ENCODE measurements at regions not wholly inside any gene's neighbourhood (a gene's known extent, or its start where the extent isn't known, plus 50 kb on each side); places are given as distances from the start of the nearest gene placed in this dataset.

DNA sequence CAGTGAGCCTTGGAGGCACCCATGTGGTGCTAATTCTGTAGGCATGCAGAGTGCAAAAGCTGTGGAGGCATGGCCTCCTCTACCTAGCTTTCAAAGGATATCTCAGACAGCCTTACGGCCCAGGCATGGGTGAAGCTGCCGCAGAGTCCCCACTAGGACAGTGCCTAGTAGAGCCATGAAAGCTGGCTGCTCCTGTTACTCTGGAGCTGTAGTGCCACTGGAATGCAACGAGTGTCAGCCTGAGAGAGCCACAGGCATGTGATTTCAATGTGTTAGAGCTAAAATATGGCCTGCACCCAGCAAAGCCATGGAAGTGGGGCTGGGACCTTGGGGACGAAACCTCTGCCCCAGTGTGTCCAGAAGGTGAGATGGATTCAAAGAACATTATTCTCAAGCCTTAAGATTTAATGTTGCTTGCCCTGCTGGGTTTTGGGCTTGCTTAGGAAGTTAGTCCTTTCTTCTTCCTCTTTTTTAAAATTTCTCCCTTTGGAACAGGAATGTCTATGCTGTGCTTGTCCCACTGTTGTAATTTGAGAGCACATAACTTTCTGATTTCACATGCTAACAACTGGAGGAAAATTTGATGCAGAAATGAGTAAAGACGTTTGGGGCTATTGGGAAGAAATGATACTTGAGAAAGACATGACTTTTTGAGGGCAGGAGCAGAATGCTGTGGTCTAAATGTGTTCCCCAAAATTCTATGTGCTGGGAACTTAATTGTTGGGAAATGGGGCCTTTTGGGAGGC, 298.4 kb downstream of the PSAT1 start:
- WGBS (ENCODE audit: insufficient coverage, low lambda C conversion rate), result 100% methylated on average over 1 of the region's 5 CpGs
- H3K4me1 ChIP-seq (ENCODE audit: control insufficient read depth, insufficient read depth, low read length), result no peaks in the 10 kb centered on the region
- no peak overlapping the region for H3K4me3 ChIP-seq (ENCODE audit: low read length)
- H3K9me3 ChIP-seq (ENCODE audit: control insufficient read depth, low read depth, low read length), result no peaks in the 10 kb centered on the region
- no peak overlapping the region for H3K27ac ChIP-seq (ENCODE audit: low read length)
- H3K27me3 ChIP-seq (ENCODE audit: control insufficient read depth, insufficient read depth, low read length), result no peaks in the 10 kb centered on the region
- no peak for DNase-seq
- H3K36me3 ChIP-seq (ENCODE audit: control insufficient read depth, insufficient read depth, low read length), result no peaks in the 10 kb centered on the region

DNA sequence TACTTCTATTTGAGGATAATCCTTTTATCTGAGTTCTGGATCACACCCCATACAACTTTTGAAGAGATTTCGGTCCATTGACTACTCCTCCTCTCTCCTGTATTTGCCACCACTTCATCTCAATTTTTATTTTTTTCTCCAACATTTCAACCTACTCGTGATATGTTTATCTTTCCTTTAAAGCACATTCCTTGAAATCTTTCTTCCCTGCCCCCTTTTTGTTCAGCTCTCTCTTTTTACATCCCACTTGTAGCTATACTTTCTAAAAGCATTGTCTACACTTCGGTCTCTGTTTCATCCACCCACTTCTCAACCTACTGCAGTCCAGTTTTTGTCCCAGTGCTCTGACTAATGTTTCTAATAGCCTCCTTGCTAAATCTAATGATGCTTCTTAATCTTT, 299.4 kb downstream of the PSAT1 start:
- H3K4me1 ChIP-seq (ENCODE audit: control insufficient read depth, insufficient read depth, low read length), result no peaks in the 10 kb centered on the region
- no peaks in the 10 kb centered on the region for H3K27me3 ChIP-seq (ENCODE audit: control insufficient read depth, insufficient read depth, low read length)
- H3K27ac ChIP-seq (ENCODE audit: low read length), result no peak overlapping the region
- H3K9me3 ChIP-seq (ENCODE audit: control insufficient read depth, low read depth, low read length), result no peaks in the 10 kb centered on the region
- no peak overlapping the region for H3K4me3 ChIP-seq (ENCODE audit: low read length)
- no peaks in the 10 kb centered on the region for H3K36me3 ChIP-seq (ENCODE audit: control insufficient read depth, insufficient read depth, low read length)
- 36% methylated on average over 1 of the region's 3 CpGs for WGBS (ENCODE audit: insufficient coverage, low lambda C conversion rate)
- no peak for DNase-seq

DNA sequence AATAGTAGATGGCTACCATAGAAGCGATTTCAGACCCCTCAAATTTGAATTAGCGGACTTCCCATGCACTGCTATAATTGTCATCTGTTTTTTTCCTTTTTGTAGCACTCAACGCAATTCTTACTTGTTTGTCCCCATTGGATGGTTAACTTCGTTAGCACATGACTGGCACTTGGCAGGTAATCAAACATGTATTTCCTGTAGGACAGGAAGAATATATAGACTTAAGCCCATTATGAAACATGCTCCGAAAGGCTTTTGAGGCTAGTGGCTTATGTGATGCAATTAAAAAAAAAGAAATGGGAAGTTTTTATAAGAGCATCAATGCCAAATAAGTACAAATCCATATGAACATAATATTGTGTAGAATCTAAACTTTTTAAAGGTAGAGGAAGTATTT, 301.2 kb downstream of the PSAT1 start:
- H3K4me3 ChIP-seq (ENCODE audit: low read length), result no peak overlapping the region
- H3K27me3 ChIP-seq (ENCODE audit: control insufficient read depth, insufficient read depth, low read length), result no peaks in the 10 kb centered on the region
- WGBS (ENCODE audit: insufficient coverage, low lambda C conversion rate), result 69% methylated on average over 2 of the region's 5 CpGs
- DNase-seq, result no peak
- H3K27ac ChIP-seq (ENCODE audit: low read length), result no peak overlapping the region
- no peaks in the 10 kb centered on the region for H3K4me1 ChIP-seq (ENCODE audit: control insufficient read depth, insufficient read depth, low read length)
- no peaks in the 10 kb centered on the region for H3K9me3 ChIP-seq (ENCODE audit: control insufficient read depth, low read depth, low read length)
- no peaks in the 10 kb centered on the region for H3K36me3 ChIP-seq (ENCODE audit: control insufficient read depth, insufficient read depth, low read length)

DNA sequence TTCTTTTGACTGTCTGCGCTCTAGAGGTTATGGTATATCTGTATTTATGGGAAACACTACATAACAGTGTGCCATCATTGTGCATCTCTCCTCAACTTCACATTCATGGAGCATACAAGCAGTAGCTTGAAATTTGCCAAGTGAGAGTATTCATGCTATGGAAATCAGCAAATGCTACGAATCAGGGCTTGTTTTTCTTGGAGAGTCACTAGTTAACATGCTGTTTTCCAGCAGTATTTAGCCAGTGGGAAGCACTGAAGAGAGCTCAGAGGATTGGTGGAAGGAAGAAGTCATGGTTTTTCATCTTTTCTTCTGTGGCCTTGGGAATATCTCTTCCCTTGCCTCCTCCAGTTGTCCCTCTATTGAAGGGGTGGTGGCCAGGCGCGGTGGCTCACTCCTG, 303.0 kb downstream of the PSAT1 start:
- Histone ChIP-seq H3K36me3 (ENCODE audit: control insufficient read depth, insufficient read depth, low read length) (no peaks in the 10 kb centered on the region), H3K4me1 (ENCODE audit: control insufficient read depth, insufficient read depth, low read length) (no peaks in the 10 kb centered on the region), H3K4me3 (ENCODE audit: low read length) (no peak overlapping the region), H3K9me3 (ENCODE audit: control insufficient read depth, low read depth, low read length) (no peaks in the 10 kb centered on the region), H3K27me3 (ENCODE audit: control insufficient read depth, insufficient read depth, low read length) (no peaks in the 10 kb centered on the region), H3K27ac (ENCODE audit: low read length) (no peak overlapping the region)
- WGBS (ENCODE audit: insufficient coverage, low lambda C conversion rate), result no CpG with 5 or more reads among the region's 4 CpGs
- no peak for DNase-seq

DNA sequence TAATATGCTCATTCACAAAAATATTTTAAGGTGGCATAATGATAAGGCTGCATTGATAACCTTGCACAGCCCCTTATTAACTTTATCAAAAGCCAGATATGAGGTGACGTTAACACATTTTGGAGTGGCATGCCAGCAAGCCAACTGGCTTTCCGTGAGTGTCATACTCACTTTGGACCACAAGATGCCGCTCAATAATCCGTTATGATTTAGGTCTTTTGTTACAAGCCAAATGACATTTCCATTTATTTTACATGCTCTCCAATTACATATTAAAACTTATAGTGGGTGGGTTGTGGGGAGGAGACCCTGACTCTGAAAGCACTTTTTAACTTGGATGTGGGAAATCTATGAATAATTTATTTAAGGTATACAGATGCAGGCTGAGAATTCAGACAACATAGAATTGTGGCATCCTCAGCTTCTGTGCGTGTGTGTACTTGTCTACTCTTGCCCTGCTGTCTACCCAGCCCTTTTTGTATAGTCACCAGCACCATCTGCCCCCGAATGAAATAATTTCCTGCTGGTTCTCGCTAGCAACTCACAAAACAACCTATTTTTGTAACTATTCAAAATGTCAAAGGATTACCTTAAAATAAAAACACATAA, 305.1 kb downstream of the PSAT1 start:
- WGBS (ENCODE audit: insufficient coverage, low lambda C conversion rate), result 50% methylated on average over 2 of the region's 7 CpGs
- Histone ChIP-seq H3K9me3 (ENCODE audit: control insufficient read depth, low read depth, low read length) (no peaks in the 10 kb centered on the region), H3K36me3 (ENCODE audit: control insufficient read depth, insufficient read depth, low read length) (no peaks in the 10 kb centered on the region), H3K27me3 (ENCODE audit: control insufficient read depth, insufficient read depth, low read length) (no peaks in the 10 kb centered on the region), H3K4me1 (ENCODE audit: control insufficient read depth, insufficient read depth, low read length) (no peaks in the 10 kb centered on the region), H3K4me3 (ENCODE audit: low read length) (no peak overlapping the region), H3K27ac (ENCODE audit: low read length) (no peak overlapping the region)
- no peak for DNase-seq

DNA sequence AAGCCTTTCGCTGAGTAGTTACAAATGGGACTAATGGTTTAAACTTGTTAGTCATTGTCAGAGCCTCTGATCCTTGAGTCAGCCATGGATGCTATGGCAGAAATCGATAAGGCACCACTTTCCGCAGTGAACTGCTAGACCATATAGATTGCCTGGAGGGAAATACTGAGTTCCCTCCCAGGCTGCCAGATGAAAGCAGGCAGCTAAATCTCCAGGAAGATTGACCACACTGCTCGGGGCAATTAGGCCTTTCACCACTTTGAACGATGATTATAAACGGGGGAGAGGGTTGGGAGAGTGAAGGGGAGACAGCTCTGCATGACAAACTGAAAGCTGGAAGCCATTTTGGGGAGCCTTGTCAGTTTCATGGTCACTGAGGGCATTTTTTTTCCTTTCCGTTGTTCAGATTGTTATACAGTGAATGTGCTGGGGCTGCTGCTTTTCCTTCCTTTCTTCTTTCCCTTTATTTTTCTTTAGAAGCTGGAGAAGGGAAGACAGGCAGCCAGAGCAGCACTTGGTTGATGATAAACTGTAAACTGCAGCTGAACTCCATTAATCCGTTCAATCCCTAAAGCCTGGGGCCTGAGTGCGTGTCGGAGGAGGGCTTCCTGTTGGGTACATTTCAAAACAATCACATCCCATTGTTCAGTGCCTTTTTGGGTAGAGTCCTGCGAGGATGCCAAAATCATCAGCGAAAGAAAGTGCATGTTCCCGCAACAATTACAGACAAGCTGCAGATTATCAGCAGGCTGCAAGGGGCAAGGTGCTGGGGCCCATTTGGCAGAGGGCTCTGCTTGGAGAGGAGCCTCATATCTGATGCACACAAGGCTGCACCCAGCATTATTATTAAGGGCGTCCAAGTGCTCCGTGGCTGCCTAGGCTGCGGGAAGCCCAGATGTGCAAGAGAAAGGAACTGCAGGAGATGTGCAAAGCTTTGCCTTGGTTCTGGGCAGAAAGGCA, 308.4 kb downstream of the PSAT1 start:
- Histone ChIP-seq H3K36me3 (ENCODE audit: control insufficient read depth, insufficient read depth, low read length) (no peaks in the 10 kb centered on the region), H3K4me1 (ENCODE audit: control insufficient read depth, insufficient read depth, low read length) (no peaks in the 10 kb centered on the region), H3K4me3 (ENCODE audit: low read length) (no peak overlapping the region), H3K27me3 (ENCODE audit: control insufficient read depth, insufficient read depth, low read length) (no peaks in the 10 kb centered on the region), H3K9me3 (ENCODE audit: control insufficient read depth, low read depth, low read length) (no peaks in the 10 kb centered on the region), H3K27ac (ENCODE audit: low read length) (no peak overlapping the region)
- DNase-seq, result peak in 1 of 2 donors; percentile 10
- whole genome bisulfite sequencing (ENCODE audit: insufficient coverage, low lambda C conversion rate), result 14% methylated on average over 2 of the region's 16 CpGs

DNA sequence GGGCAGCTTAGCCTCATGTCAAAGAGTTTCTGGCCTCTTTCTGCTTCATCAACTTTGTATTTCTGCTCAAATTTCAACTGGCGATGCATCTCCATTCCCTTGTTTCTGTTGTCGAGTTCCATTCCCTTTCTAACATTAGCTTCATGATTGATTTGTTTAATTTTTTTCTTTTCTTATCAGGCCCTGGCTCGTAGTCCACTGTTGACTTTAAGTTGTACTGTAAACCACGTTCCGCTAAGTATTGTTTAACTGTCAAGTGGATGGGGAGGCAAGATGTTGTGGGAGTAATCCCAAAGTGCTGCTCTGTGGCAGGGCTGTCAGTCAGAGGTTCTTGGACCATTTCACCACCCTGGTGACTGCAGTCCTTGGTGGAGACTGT, 309.1 kb downstream of the PSAT1 start:
- H3K36me3 ChIP-seq (ENCODE audit: control insufficient read depth, insufficient read depth, low read length), result no peaks in the 10 kb centered on the region
- H3K4me3 ChIP-seq (ENCODE audit: low read length), result no peak overlapping the region
- H3K4me1 ChIP-seq (ENCODE audit: control insufficient read depth, insufficient read depth, low read length), result no peaks in the 10 kb centered on the region
- H3K27ac ChIP-seq (ENCODE audit: low read length), result no peak overlapping the region
- 32% methylated on average over 2 of the region's 5 CpGs for WGBS (ENCODE audit: insufficient coverage, low lambda C conversion rate)
- H3K27me3 ChIP-seq (ENCODE audit: control insufficient read depth, insufficient read depth, low read length), result no peaks in the 10 kb centered on the region
- DNase-seq, result no peak
- H3K9me3 ChIP-seq (ENCODE audit: control insufficient read depth, low read depth, low read length), result no peaks in the 10 kb centered on the region

DNA sequence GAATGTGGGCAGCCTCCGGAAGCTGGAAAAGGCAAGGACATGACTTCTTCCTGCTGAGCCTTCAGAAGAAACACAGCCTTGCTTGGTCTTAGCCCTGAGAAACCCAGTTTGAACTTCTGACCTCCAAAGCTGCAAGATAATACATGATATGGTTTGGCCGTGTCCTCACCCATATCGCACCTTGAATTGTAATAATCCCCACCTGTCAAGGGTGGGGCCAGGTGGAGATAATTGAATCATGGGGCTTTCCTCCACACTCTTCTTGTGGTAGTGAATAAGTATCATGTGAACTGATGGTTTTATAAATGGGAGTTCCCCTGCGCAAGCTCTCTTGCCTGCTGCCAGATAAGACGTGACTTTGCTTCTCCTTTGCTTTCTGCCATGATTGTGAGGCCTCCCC, 310.9 kb downstream of the PSAT1 start:
- Histone ChIP-seq H3K27me3 (ENCODE audit: control insufficient read depth, insufficient read depth, low read length) (no peaks in the 10 kb centered on the region), H3K4me3 (ENCODE audit: low read length) (no peak overlapping the region), H3K27ac (ENCODE audit: low read length) (no peak overlapping the region), H3K4me1 (ENCODE audit: control insufficient read depth, insufficient read depth, low read length) (no peaks in the 10 kb centered on the region), H3K9me3 (ENCODE audit: control insufficient read depth, low read depth, low read length) (no peaks in the 10 kb centered on the region), H3K36me3 (ENCODE audit: control insufficient read depth, insufficient read depth, low read length) (no peaks in the 10 kb centered on the region)
- no CpG with 5 or more reads among the region's 5 CpGs for WGBS (ENCODE audit: insufficient coverage, low lambda C conversion rate)
- no peak for DNase-seq

DNA sequence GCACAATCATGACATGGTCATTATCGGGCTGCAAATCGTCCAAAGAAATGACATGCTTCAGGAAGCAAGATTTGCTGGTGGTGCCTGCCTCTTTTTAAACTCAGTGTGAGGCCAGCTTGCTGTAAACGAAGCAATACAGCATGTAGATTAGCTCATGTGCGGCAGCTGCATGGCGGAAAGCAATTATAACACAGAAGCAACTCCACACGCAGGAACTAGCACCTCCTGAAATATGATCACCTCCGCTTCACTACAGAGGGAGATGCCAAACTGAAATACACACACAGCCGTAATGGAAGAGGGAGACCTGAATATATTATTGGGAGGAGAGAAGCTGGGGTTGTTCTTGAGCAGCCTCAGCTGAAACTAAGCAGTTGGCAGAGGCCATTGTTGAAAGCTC, 312.5 kb downstream of the PSAT1 start:
- no peak for DNase-seq
- Histone ChIP-seq H3K4me3 (ENCODE audit: low read length) (no peak overlapping the region), H3K9me3 (ENCODE audit: control insufficient read depth, low read depth, low read length) (no peaks in the 10 kb centered on the region), H3K27ac (ENCODE audit: low read length) (no peak overlapping the region), H3K4me1 (ENCODE audit: control insufficient read depth, insufficient read depth, low read length) (no peaks in the 10 kb centered on the region), H3K27me3 (ENCODE audit: control insufficient read depth, insufficient read depth, low read length) (no peaks in the 10 kb centered on the region), H3K36me3 (ENCODE audit: control insufficient read depth, insufficient read depth, low read length) (no peaks in the 10 kb centered on the region)
- 80% methylated on average over 1 of the region's 8 CpGs for WGBS (ENCODE audit: insufficient coverage, low lambda C conversion rate)

DNA sequence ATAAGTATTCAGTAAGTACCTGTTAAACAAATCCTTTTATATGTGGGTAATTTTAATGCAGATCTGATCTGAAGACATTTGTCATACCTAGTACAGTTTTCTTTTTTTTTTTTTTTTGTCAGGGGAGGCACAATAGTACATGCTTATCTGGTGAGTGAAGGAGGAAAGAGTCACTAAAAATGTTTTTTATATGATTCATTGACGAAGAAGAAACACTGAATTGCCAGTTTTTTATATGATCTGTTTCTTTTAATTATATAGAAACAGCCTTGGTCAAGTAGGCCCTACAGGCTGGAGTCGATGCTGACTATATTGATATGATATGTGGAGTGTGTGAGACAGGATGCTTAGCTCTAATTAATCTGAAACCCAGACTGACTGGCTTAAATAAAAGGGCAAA, 315.2 kb downstream of the PSAT1 start:
- H3K4me1 ChIP-seq (ENCODE audit: control insufficient read depth, insufficient read depth, low read length), result no peaks in the 10 kb centered on the region
- no peaks in the 10 kb centered on the region for H3K27me3 ChIP-seq (ENCODE audit: control insufficient read depth, insufficient read depth, low read length)
- WGBS (ENCODE audit: insufficient coverage, low lambda C conversion rate), result 52% methylated on average over 2 of the region's 2 CpGs
- no peak overlapping the region for H3K4me3 ChIP-seq (ENCODE audit: low read length)
- H3K9me3 ChIP-seq (ENCODE audit: control insufficient read depth, low read depth, low read length), result no peaks in the 10 kb centered on the region
- no peak overlapping the region for H3K27ac ChIP-seq (ENCODE audit: low read length)
- no peak for DNase-seq
- no peaks in the 10 kb centered on the region for H3K36me3 ChIP-seq (ENCODE audit: control insufficient read depth, insufficient read depth, low read length)

Data from large intestine (tissue), 3 donors.